ENCODE measurements at regions not wholly inside any gene's neighbourhood (a gene's known extent, or its start where the extent isn't known, plus 50 kb on each side); places are given as distances from the start of the nearest gene placed in this dataset.

- 21% methylated on average over 22 of the region's 22 CpGs for WGBS
- no peak overlapping the region for H3K4me3 ChIP-seq (ENCODE audit: low read length)
- H3K27me3 ChIP-seq (ENCODE audit: control insufficient read depth, insufficient read depth): no peaks in the 10 kb centered on the region
- H3K4me1 ChIP-seq (ENCODE audit: control insufficient read depth, insufficient read depth, low read length): no peaks in the 10 kb centered on the region
- DNase-seq: peak in 1 of 3 donors; percentile 33
- no peak for ATAC-seq
- no peak overlapping the region for H3K27ac ChIP-seq (ENCODE audit: low read length)
- intact Hi-C loops (cut with DNase I): no loop called here
- H3K9me3 ChIP-seq (ENCODE audit: control insufficient read depth, low read length): no peaks in the 10 kb centered on the region
Observed at GRCh38 chrX:6778544-6779503, 243.9 kb upstream of the VCX3A start.

DNA sequence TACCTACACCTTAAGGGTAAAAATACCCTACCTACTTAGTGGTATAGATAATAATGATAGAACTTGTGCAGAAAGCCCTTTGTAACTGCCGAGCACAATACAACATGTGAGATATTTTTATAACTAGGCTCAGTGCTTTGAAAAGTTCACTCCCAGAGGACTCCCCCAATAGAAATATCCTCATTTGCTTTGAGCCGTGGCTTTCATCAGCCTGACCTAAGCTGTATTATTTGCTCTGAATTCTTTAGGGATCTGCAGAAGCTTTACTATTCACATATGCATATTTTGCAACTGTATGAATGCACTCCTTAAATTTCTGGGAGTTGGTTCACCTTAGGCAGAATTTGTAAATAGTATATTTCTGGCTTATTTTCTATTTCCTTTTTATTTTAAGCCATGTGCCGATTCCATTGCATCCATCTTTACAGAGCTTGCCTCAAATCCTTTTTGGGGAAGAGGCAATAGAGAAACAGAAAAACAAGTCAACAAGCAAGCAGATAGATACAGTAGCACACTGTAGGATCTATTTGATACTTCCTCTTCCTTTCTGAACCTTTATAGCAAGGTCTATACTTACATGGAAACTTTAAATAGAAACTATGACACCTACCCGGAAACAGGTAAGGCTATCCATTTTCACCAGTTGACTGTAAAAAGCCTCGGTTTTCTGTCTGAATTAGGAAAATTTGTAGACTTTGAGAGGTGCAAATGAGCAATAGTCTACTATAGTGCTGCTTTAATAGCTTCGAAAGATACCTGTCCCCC is 242.5 kb upstream of the VCX3A start:
- Histone ChIP-seq H3K27me3 (ENCODE audit: control insufficient read depth, insufficient read depth) (no peaks in the 10 kb centered on the region), H3K27ac (ENCODE audit: low read length) (no peak overlapping the region), H3K9me3 (ENCODE audit: control insufficient read depth, low read length) (no peaks in the 10 kb centered on the region), H3K4me3 (ENCODE audit: low read length) (no peak overlapping the region), H3K4me1 (ENCODE audit: control insufficient read depth, insufficient read depth, low read length) (no peaks in the 10 kb centered on the region)
- ATAC-seq (no peak), DNase-seq (no peak)
- intact Hi-C loops (cut with DNase I): no loop called here
- WGBS: 76% methylated on average over 6 of the region's 6 CpGs

- no peaks in the 10 kb centered on the region for H3K27me3 ChIP-seq (ENCODE audit: control insufficient read depth, insufficient read depth)
- ATAC-seq (no peak), DNase-seq (no peak)
- H3K27ac ChIP-seq (ENCODE audit: low read length): no peak overlapping the region
- intact Hi-C loops (cut with DNase I): no loop called here
- WGBS: 70% methylated on average over 3 of the region's 3 CpGs
- H3K4me3 ChIP-seq (ENCODE audit: low read length): no peak overlapping the region
- no peaks in the 10 kb centered on the region for H3K4me1 ChIP-seq (ENCODE audit: control insufficient read depth, insufficient read depth, low read length)
- no peaks in the 10 kb centered on the region for H3K9me3 ChIP-seq (ENCODE audit: control insufficient read depth, low read length)
Observed at GRCh38 chrX:6770936-6771335, 236.0 kb upstream of the VCX3A start.

DNA sequence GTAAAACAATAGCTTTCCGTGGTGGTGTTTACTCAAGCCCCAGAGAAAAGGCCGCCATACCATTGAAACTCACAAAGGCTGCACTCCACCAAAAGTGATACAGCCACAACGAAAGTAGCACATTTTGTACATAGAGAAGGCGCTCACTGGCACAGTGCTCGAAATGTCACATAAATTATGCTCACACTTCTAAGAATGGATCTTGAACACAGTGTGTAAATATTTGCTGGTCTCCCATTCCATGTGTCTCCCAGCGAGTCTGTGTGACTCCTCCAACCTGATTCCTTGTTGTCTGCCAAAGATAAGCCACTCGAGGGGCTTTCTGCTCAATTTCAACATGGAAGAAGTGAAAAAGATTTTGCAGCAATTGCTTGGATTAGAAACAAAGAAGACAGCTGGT is 234.0 kb upstream of the VCX3A start:
- 71% methylated on average over 7 of the region's 7 CpGs for WGBS
- no peaks in the 10 kb centered on the region for H3K27me3 ChIP-seq (ENCODE audit: control insufficient read depth, insufficient read depth)
- ATAC-seq (no peak), DNase-seq (no peak)
- no peak overlapping the region for H3K27ac ChIP-seq (ENCODE audit: low read length)
- intact Hi-C loops (cut with DNase I): no loop called here
- H3K4me1 ChIP-seq (ENCODE audit: control insufficient read depth, insufficient read depth, low read length): no peaks in the 10 kb centered on the region
- H3K9me3 ChIP-seq (ENCODE audit: control insufficient read depth, low read length): no peaks in the 10 kb centered on the region
- no peak overlapping the region for H3K4me3 ChIP-seq (ENCODE audit: low read length)

- ATAC-seq: no peak
- H3K4me3 ChIP-seq (ENCODE audit: low read length): no peak overlapping the region
- 93% methylated on average over 1 of the region's 1 CpG for WGBS
Observed at GRCh38 chrX:6761251-6761650, 226.3 kb upstream of the VCX3A start.

DNA sequence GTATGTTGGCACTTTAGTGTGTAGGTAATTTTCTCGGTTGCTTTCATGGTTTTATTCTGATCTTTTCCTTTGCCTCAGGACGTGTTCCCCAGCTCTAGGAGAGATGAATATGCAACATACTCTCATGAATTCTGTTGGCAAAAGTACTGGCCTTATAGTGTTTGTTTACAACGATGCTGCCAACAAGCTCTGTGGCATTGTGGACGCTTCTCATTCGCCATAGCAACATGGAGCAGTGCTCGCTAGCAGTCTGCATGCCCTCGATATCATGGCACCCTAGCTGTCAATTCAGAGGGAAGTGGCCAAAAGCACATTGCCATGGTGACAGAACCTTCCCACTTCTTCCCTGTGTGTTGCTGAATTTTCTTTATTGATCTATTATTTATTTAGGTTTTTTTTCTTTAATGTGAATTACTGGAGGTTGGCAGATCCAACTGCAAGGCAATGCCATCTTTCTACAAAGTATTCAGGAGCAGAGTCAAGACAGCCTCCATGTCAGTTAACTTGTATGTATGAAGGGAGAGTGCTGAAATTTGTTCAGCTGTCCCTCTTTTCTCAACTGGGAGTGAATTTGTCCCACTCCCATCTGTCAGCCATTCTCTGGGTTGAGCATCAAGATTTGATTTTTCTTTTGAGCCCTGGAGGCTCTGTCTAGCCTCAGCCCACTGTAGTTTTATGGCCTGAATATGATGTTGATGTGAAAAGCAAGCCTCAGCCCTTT is 224.9 kb upstream of the VCX3A start:
- ATAC-seq (no peak), DNase-seq (no peak)
- intact Hi-C loops (cut with DNase I): no loop called here
- H3K4me3 ChIP-seq (ENCODE audit: low read length): no peak overlapping the region
- no peaks in the 10 kb centered on the region for H3K4me1 ChIP-seq (ENCODE audit: control insufficient read depth, insufficient read depth, low read length)
- whole genome bisulfite sequencing: 87% methylated on average over 7 of the region's 7 CpGs
- no peaks in the 10 kb centered on the region for H3K9me3 ChIP-seq (ENCODE audit: control insufficient read depth, low read length)
- no peak overlapping the region for H3K27ac ChIP-seq (ENCODE audit: low read length)
- no peaks in the 10 kb centered on the region for H3K27me3 ChIP-seq (ENCODE audit: control insufficient read depth, insufficient read depth)

More at GRCh38 chrX:6761251-6761650, 226.3 kb upstream of the VCX3A start:
- Histone ChIP-seq H3K27me3 (ENCODE audit: control insufficient read depth, insufficient read depth) (no peaks in the 10 kb centered on the region), H3K9me3 (ENCODE audit: control insufficient read depth, low read length) (no peaks in the 10 kb centered on the region), H3K4me1 (ENCODE audit: control insufficient read depth, insufficient read depth, low read length) (no peaks in the 10 kb centered on the region), H3K27ac (ENCODE audit: low read length) (no peak overlapping the region)
- intact Hi-C loops (cut with DNase I): no loop called here
- no peak for DNase-seq

DNA sequence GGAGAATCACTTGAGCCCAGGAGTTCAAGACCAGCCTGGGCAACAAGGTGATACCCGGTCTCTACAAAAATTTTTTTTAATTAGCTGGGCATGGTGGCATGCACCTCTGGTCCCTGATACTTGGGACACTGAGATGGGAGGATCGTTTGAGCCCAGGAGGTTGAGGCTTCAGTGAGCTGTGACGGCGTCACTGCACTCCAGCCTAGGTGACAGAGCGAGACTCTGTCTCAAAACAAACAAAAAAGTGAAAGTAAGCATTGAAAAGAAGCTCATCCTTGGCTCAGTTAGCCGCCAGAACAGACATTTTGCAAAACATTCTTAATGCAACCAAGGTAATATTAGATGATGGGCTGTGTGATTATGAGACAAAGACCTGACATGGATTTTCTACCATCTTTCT is 223.3 kb upstream of the VCX3A start:
- Histone ChIP-seq H3K4me1 (ENCODE audit: control insufficient read depth, insufficient read depth, low read length) (no peaks in the 10 kb centered on the region), H3K27ac (ENCODE audit: low read length) (no peak overlapping the region), H3K9me3 (ENCODE audit: control insufficient read depth, low read length) (no peaks in the 10 kb centered on the region), H3K27me3 (ENCODE audit: control insufficient read depth, insufficient read depth) (no peaks in the 10 kb centered on the region), H3K4me3 (ENCODE audit: low read length) (no peak overlapping the region)
- no peak for DNase-seq
- no peak for ATAC-seq
- WGBS: 86% methylated on average over 6 of the region's 6 CpGs
- intact Hi-C loops (cut with DNase I): no loop called here

DNA sequence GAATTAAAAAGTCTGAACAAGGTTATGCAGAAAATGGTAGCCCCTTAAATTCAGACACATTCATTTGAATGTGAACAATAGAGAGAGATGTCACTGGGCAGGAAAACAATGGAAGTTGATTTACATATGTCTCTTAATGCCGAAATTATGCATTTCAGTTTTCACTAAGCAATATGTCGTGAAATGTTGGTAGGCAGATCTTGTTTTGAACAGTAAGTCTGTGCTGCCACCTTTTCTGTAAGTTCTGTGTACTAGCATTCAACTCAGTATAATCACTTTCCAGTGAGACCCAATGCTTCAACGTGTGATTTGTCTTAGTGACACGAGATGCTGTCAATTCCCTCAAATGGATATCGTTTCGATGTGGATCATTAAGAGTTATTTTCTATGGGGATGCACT is 222.7 kb upstream of the VCX3A start:
- no peak overlapping the region for H3K4me3 ChIP-seq (ENCODE audit: low read length)
- H3K4me1 ChIP-seq (ENCODE audit: control insufficient read depth, insufficient read depth, low read length): no peaks in the 10 kb centered on the region
- ATAC-seq: no peak
- H3K27ac ChIP-seq (ENCODE audit: low read length): no peak overlapping the region
- no peaks in the 10 kb centered on the region for H3K27me3 ChIP-seq (ENCODE audit: control insufficient read depth, insufficient read depth)
- no peaks in the 10 kb centered on the region for H3K9me3 ChIP-seq (ENCODE audit: control insufficient read depth, low read length)
- no peak for DNase-seq
- WGBS: 88% methylated on average over 6 of the region's 6 CpGs
- intact Hi-C loops (cut with DNase I): no loop called here

DNA sequence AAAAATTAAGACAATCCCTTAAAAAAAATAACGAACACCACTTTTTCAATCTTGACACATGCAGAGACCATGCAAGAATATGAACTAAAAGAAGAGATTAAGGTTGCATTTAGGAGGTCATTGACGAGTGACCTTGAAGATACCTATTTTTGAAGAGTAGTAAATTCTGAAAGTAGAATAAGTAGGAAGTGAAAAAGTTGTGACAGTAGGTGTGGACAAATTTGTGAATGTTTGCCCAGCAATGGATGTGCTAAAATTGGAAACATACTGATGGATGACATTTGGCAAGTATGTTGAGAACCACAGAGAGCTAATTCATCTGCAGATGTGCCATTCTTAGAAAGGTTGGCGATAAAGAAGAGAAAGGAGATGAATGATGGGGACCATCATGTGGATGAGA is 213.7 kb upstream of the VCX3A start:
- ATAC-seq (no peak), DNase-seq (no peak)
- H3K27me3 ChIP-seq (ENCODE audit: control insufficient read depth, insufficient read depth): no peaks in the 10 kb centered on the region
- H3K4me1 ChIP-seq (ENCODE audit: control insufficient read depth, insufficient read depth, low read length): no peaks in the 10 kb centered on the region
- WGBS: 82% methylated on average over 3 of the region's 3 CpGs
- intact Hi-C loops (cut with DNase I): no loop called here
- no peak overlapping the region for H3K27ac ChIP-seq (ENCODE audit: low read length)
- H3K4me3 ChIP-seq (ENCODE audit: low read length): no peak overlapping the region
- H3K9me3 ChIP-seq (ENCODE audit: control insufficient read depth, low read length): no peaks in the 10 kb centered on the region

DNA sequence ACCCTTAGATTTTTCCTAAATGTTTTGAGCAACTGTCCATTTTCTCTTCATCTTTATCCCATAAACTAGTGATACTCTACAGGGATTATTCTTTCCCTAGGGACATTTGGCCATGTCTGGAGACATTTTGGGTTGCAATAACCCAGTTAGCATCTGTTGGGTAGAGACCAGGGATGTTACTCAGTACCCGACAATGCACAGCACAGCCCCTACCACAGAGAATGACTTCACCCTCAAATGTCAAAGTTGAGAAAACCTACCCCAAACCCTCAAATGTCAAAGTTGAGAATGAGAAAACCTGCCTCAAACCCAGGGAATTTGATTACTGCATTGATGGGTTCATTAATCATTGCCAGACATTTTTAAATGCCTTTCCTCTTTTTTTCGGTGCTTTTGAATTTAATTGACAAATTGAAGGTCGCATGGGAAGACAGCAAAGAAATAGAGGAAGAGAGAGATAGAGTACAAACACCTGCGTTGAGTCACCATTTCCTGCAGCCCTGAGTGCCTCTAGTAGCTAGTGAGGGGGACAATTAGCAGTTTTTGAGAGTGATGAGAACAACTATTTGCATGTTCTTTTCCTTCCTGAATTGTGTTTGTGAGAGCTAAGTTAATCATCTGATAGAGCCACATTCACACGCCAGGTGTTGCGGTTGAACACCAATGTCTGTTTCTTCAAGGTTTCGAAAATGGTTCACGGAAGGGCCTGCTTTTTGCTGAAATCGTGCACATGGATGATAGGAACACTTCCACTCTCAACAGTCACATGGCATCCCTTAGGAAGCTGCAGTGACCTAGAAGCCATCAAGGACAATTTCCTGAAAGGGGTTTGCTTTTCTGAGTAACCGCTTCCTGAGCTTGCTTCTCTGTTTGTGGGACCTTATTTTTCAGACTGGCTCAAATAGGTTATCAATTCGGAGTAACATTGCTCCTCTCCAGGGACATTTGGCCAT is 203.9 kb upstream of the VCX3A start:
- no peaks in the 10 kb centered on the region for H3K9me3 ChIP-seq (ENCODE audit: control insufficient read depth, low read length)
- no peak overlapping the region for H3K4me3 ChIP-seq (ENCODE audit: low read length)
- no peak for ATAC-seq
- 72% methylated on average over 11 of the region's 11 CpGs for WGBS
- intact Hi-C loops (cut with DNase I): no loop called here
- no peaks in the 10 kb centered on the region for H3K27me3 ChIP-seq (ENCODE audit: control insufficient read depth, insufficient read depth)
- DNase-seq: no peak
- H3K27ac ChIP-seq (ENCODE audit: low read length): no peak overlapping the region
- H3K4me1 ChIP-seq (ENCODE audit: control insufficient read depth, insufficient read depth, low read length): no peaks in the 10 kb centered on the region
